H9 (cell line): ENCODE measurements at regions not wholly inside any gene's neighbourhood (a gene's known extent, or its start where the extent isn't known, plus 50 kb on each side); places are given as distances from the start of the nearest gene placed in this dataset.

Experiments used
- DNase-seq: peaks from one replicate; pipeline ENCODE4 v3.0.0-alpha.2; 2017
- H2AFZ ChIP-seq: one replicate; pipeline ENCODE4 v1.6.1; 2013; ENCODE audit warnings: mild to moderate bottlenecking, low read length, control low read depth, moderate library complexity
- H2AK5ac ChIP-seq: 2 replicates; pipeline ENCODE4 v1.6.1; 2013; ENCODE audit warnings: low read length, control low read depth, mixed read lengths; ENCODE audit not compliant: insufficient read length
- H2BK120ac ChIP-seq: one replicate; pipeline ENCODE4 v1.6.1; 2013; ENCODE audit warnings: low read depth, mild to moderate bottlenecking, low read length, control low read depth, inconsistent platforms; ENCODE audit not compliant: poor library complexity, severe bottlenecking
- H2BK12ac ChIP-seq: 2 replicates; pipeline ENCODE4 v1.6.1; 2013; ENCODE audit warnings: low read length, control low read depth, mixed read lengths, low read depth; ENCODE audit not compliant: insufficient read length
- H2BK15ac ChIP-seq: 2 replicates; pipeline ENCODE4 v1.6.1; 2013; ENCODE audit warnings: low read depth, low read length, control low read depth
- H2BK20ac ChIP-seq: one replicate; pipeline ENCODE4 v1.6.1; 2013; ENCODE audit warnings: low read depth, mild to moderate bottlenecking, low read length, control low read depth, inconsistent platforms; ENCODE audit not compliant: poor library complexity, severe bottlenecking
- H2BK5ac ChIP-seq: 2 replicates; pipeline ENCODE4 v1.6.1; 2013; ENCODE audit warnings: low read length, control low read depth, mixed read lengths; ENCODE audit not compliant: insufficient read length
- H3K14ac ChIP-seq: 2 replicates; pipeline ENCODE4 v1.6.1; 2013; ENCODE audit warnings: low read length, control low read depth; ENCODE audit not compliant: insufficient read depth
- H3K18ac ChIP-seq: 2 replicates; pipeline ENCODE4 v1.6.1; 2013; ENCODE audit warnings: low read depth, mild to moderate bottlenecking, mixed read lengths, low read length, control low read depth; ENCODE audit not compliant: insufficient read length
- H3K23ac ChIP-seq: 2 replicates; pipeline ENCODE4 v1.6.1; 2013; ENCODE audit warnings: low read length, control low read depth, mixed read lengths, low read depth; ENCODE audit not compliant: insufficient read length
- H3K23me2 ChIP-seq: 2 replicates; pipeline ENCODE4 v1.6.1; 2013; ENCODE audit warnings: low read depth, mild to moderate bottlenecking, mixed read lengths, low read length, control low read depth; ENCODE audit not compliant: insufficient read length, poor library complexity, severe bottlenecking
- H3K27ac ChIP-seq: 2 replicates; pipeline ENCODE4 v1.5.1; 2013; ENCODE audit warnings: low read length, control low read depth, mixed read lengths, low read depth; ENCODE audit not compliant: insufficient read length
- H3K27me3 ChIP-seq: 2 replicates; pipeline ENCODE4 v1.6.1; 2013; ENCODE audit warnings: low read length, control low read depth, inconsistent platforms; ENCODE audit not compliant: insufficient read depth
- H3K4ac ChIP-seq: 2 replicates; pipeline ENCODE4 v1.6.1; 2013; ENCODE audit warnings: low read depth, mild to moderate bottlenecking, control low read depth, inconsistent platforms, low read length, moderate library complexity
- H3K4me1 ChIP-seq: 2 replicates; pipeline ENCODE4 v1.6.1; 2013; ENCODE audit warnings: low read length, control low read depth, inconsistent platforms; ENCODE audit not compliant: insufficient read depth
- H3K4me2 ChIP-seq: 2 replicates; pipeline ENCODE4 v1.6.1; 2013; ENCODE audit warnings: low read length, control low read depth, mixed read lengths; ENCODE audit not compliant: insufficient read length, insufficient read depth
- H3K56ac ChIP-seq: 2 replicates; pipeline ENCODE4 v1.6.1; 2013; ENCODE audit warnings: low read depth, mild to moderate bottlenecking, mixed read lengths, low read length, control low read depth; ENCODE audit not compliant: insufficient read length
- H3K79me1 ChIP-seq: 2 replicates; pipeline ENCODE4 v1.6.1; 2013; ENCODE audit warnings: low read depth, mild to moderate bottlenecking, moderate library complexity, low read length, control low read depth, inconsistent platforms; ENCODE audit not compliant: insufficient read depth, poor library complexity, severe bottlenecking
- H3K79me2 ChIP-seq: 2 replicates; pipeline ENCODE4 v1.6.1; 2013; ENCODE audit warnings: low read length, control low read depth, inconsistent platforms; ENCODE audit not compliant: insufficient read depth
- H3K9ac ChIP-seq: 2 replicates; pipeline ENCODE4 v1.6.1; 2013; ENCODE audit warnings: low read length, control low read depth, mixed read lengths; ENCODE audit not compliant: insufficient read length; ENCODE audit errors: extremely low read depth
- H3K9me3 ChIP-seq: one replicate; pipeline ENCODE4 v1.6.1; 2013; ENCODE audit warnings: low read depth, low read length, inconsistent platforms; ENCODE audit not compliant: control insufficient read depth
- H3T11ph ChIP-seq: one replicate; pipeline ENCODE4 v1.6.1; 2013; ENCODE audit warnings: mild to moderate bottlenecking, low read length, control low read depth, inconsistent platforms
- H4K20me1 ChIP-seq: one replicate; pipeline ENCODE4 v1.6.1; 2013; ENCODE audit not compliant: control insufficient read depth, insufficient read length, insufficient read depth
- H4K5ac ChIP-seq: 2 replicates; pipeline ENCODE4 v1.6.1; 2013; ENCODE audit warnings: low read depth, mild to moderate bottlenecking, mixed read lengths, low read length, control low read depth; ENCODE audit not compliant: insufficient read length
- H4K8ac ChIP-seq: replicated peaks from 2 replicates; pipeline ENCODE4 v1.6.1; 2013; ENCODE audit warnings: low read length, control low read depth, mixed read lengths, low read depth; ENCODE audit not compliant: insufficient read length
- H4K91ac ChIP-seq: 2 replicates; pipeline ENCODE4 v1.6.1; 2013; ENCODE audit warnings: low read depth, mild to moderate bottlenecking, moderate library complexity, mixed read lengths, low read length, control low read depth; ENCODE audit not compliant: insufficient read length
- H3K27ac Mint-ChIP-seq, 3 experiments: 2 replicates in 2 of 3; 3 replicates in 1 of 3; pipeline ENCODE4 v1.8.0; 2020 to 2021; ENCODE audit warnings: mixed read lengths in 3 of 3, mild to moderate bottlenecking in 1 of 3, moderate library complexity in 1 of 3
- H3K27me3 Mint-ChIP-seq: 2 replicates; pipeline ENCODE4 v1.8.0; 2021; ENCODE audit warnings: low read depth, mild to moderate bottlenecking, moderate library complexity, mixed read lengths
- H3K36me3 Mint-ChIP-seq, 3 experiments: 2 replicates in 2 of 3; 3 replicates in 1 of 3; pipeline ENCODE4 v1.8.0; 2020 to 2021; ENCODE audit warnings: low read depth in 3 of 3, mixed read lengths in 3 of 3; ENCODE audit not compliant: insufficient read depth in 1 of 3
- H3K4me1 Mint-ChIP-seq, 2 experiments: 2 replicates each; pipeline ENCODE4 v1.8.0; 2020; ENCODE audit warnings: mixed read lengths in 2 of 2
- H3K4me3 Mint-ChIP-seq, 2 experiments: 2 replicates in 1 of 2; 3 replicates in 1 of 2; pipeline ENCODE4 v1.8.0; 2020 to 2021; ENCODE audit warnings: mild to moderate bottlenecking in 2 of 2, mixed read lengths in 2 of 2, moderate library complexity in 1 of 2
- H3K9me3 Mint-ChIP-seq, 2 experiments: 2 replicates in 1 of 2; 3 replicates in 1 of 2; pipeline ENCODE4 v1.8.0; 2020; ENCODE audit warnings: mild to moderate bottlenecking in 2 of 2, mixed read lengths in 2 of 2, moderate library complexity in 1 of 2
- CTCF ChIP-seq: fragments of 200-600 bp; sonication (generic); conservative IDR thresholded peaks from 3 replicates; pipeline ENCODE4 v1.8.0; 2021; ENCODE audit warnings: antibody characterized with exemption, mild to moderate bottlenecking
- WGBS: extraction: QIAGEN DNeasy Blood & Tissue Kit; methylation state at CpG from one replicate; pipeline ENCODE4 v1.1.7; 2013; ENCODE audit warnings: missing lambda C conversion rate, low lambda C conversion rate, mixed read lengths; ENCODE audit not compliant: insufficient read length; ENCODE audit errors: extremely low coverage; 5-methylcytosine and 5-hydroxymethylcytosine counted together

- no peaks in the 10 kb centered on the region for H3K79me1 ChIP-seq
- no peak overlapping the region for H3K4me2 ChIP-seq
- H3K9me3 ChIP-seq, result no peaks in the 10 kb centered on the region
- Mint-ChIP-seq H3K27me3 (no peaks in the 10 kb centered on the region), H3K36me3 (peaks cover 0 to 1% (median 0%) of the 10 kb centered on the region in 3 experiments; a peak in 2 of 7 replicates), H3K4me1 (peaks cover 0 to 8% of the 10 kb centered on the region in 2 experiments; a peak in 3 of 4 replicates), H3K27ac (no peak overlapping the region; a peak in 2 of 7 replicates), H3K9me3 (0 out of 5 replicates have a peak, but pooled peaks cover 0 to 2% of the 10 kb centered on the region in 2 experiments), H3K4me3 (no peak overlapping the region)
- H2AK5ac ChIP-seq, result no peak overlapping the region
- H3K23me2 ChIP-seq, result no peaks in the 10 kb centered on the region
- H3K14ac ChIP-seq, result no peak overlapping the region
- no peak overlapping the region for H3K23ac ChIP-seq
- H2BK5ac ChIP-seq, result no peak overlapping the region
- H4K5ac ChIP-seq, result no peak overlapping the region
- H2BK20ac ChIP-seq, result no peak overlapping the region
- H3K56ac ChIP-seq, result no peak overlapping the region
- no peak overlapping the region for H3K18ac ChIP-seq
- no peaks in the 10 kb centered on the region for H3K79me2 ChIP-seq
- no peak for TF ChIP-seq CTCF
- H3K27me3 ChIP-seq, result no peaks in the 10 kb centered on the region
- H3K4me1 ChIP-seq, result no peaks in the 10 kb centered on the region
- H3T11ph ChIP-seq, result no peak overlapping the region
- no peak overlapping the region for H3K9ac ChIP-seq
- no peak overlapping the region for H3K4ac ChIP-seq
- no peak for DNase-seq
- no peak overlapping the region for H2BK120ac ChIP-seq
- H4K8ac ChIP-seq, result no peak overlapping the region
- no peak overlapping the region for H2BK15ac ChIP-seq
- H3K27ac ChIP-seq, result no peak overlapping the region
- H2AFZ ChIP-seq, result no peak overlapping the region
- H4K20me1 ChIP-seq, result no peaks in the 10 kb centered on the region
- H4K91ac ChIP-seq, result no peak overlapping the region
- no peak overlapping the region for H2BK12ac ChIP-seq
- no CpG with 5 or more reads among the region's 2 CpGs for WGBS
These were observed 133.3 kb downstream of the MPP7 start for GRCh38 chr10:28169525-28169924.
